K562 (cell line): ENCODE measurements at regions not wholly inside any gene's neighbourhood (a gene's known extent, or its start where the extent isn't known, plus 50 kb on each side); places are given as distances from the start of the nearest gene placed in this dataset.
A peak's percentile ranks its signal among the peaks of the same experiment; 100 is the strongest.

Experiments used
- ATAC-seq: fragments of 200-7000 bp; cut with Tn5 transposase; 3 replicates; pipeline ENCODE4 v1.9.1; 2020; ENCODE audit warnings: moderate library complexity
- BruUV-seq: library from RNA; stranded (reverse); fragments of 400-500 nt; replicated peaks from 2 replicates; lab custom pipeline; 2021; lab: Mats Ljungman, UMichigan
- CTCF ChIA-PET: fragments of 300-600 bp; formaldehyde crosslinking; extraction: SDS; loops from one replicate; lab custom pipeline; 2021; ENCODE audit warnings: low intra/inter-chr PET ratio; lab: Yijun Ruan, JAX
- POLR2A ChIA-PET: fragments of 300-600, 350-650 bp; sonication (Branson Sonifier 250); formaldehyde crosslinking; extraction: SDS; loops from one replicate; lab custom pipeline; 2021; ENCODE audit warnings: antibody characterized with exemption, inconsistent platforms; lab: Yijun Ruan, JAX
- DNase-seq, 4 experiments: peaks; one replicate each; pipeline versions ENCODE4 v3.0.0 to v3.0.0-alpha.2; 2011 to 2018; ENCODE audit warnings: low spot score in 3 of 4, mixed read lengths in 3 of 4; ENCODE audit errors: extremely low read depth in 1 of 4
- FAIRE-seq: peaks from 2 replicates; lab custom pipeline; 2011; peaks lifted over from hg19 to GRCh38; lab: Jason Lieb, UNC
- H2AFZ ChIP-seq: 2 replicates; pipeline ENCODE4 v1.6.0; 2011; ENCODE audit warnings: low read depth, low read length, control low read depth, inconsistent platforms
- H3K27ac ChIP-seq: fragments of 200-600 bp; 3 replicates; pipeline ENCODE4 v1.8.0; 2011; ENCODE audit warnings: low read depth, mild to moderate bottlenecking, control low read depth, inconsistent platforms, low read length, moderate library complexity, mixed read lengths; ENCODE audit errors: extremely low read depth
- H3K27me3 ChIP-seq, 2 experiments: fragments of 300-600 bp in 1 of 2; 2 replicates in 1 of 2; 3 replicates in 1 of 2; pipeline versions ENCODE4 v1.6.0 to v1.8.0; 2011; ENCODE audit warnings: inconsistent platforms in 2 of 2, low read length in 2 of 2, mild to moderate bottlenecking in 1 of 2, mixed read lengths in 1 of 2, moderate library complexity in 1 of 2; ENCODE audit not compliant: control insufficient read depth in 2 of 2, insufficient read depth in 2 of 2
- H3K36me3 ChIP-seq: fragments of 300-600 bp; 3 replicates; pipeline ENCODE4 v1.8.0; 2011; ENCODE audit warnings: mild to moderate bottlenecking, low read length, inconsistent platforms; ENCODE audit not compliant: control insufficient read depth, insufficient read depth
- H3K4me1 ChIP-seq, 2 experiments: fragments of 200-600 bp in 1 of 2; replicated peaks in 1 of 2; 2 replicates in 1 of 2; 3 replicates in 1 of 2; pipeline versions ENCODE4 v1.5.1 to v1.8.0; 2011; ENCODE audit warnings: inconsistent platforms in 2 of 2, low read length in 2 of 2, mild to moderate bottlenecking in 1 of 2, mixed read lengths in 1 of 2, moderate library complexity in 1 of 2; ENCODE audit not compliant: control insufficient read depth in 2 of 2, insufficient read depth in 2 of 2
- H3K4me2 ChIP-seq: 2 replicates; pipeline ENCODE4 v1.6.1; 2011; ENCODE audit warnings: low read length, control low read depth, inconsistent platforms, mixed read lengths; ENCODE audit not compliant: insufficient read depth
- H3K4me3 ChIP-seq: fragments of 200-600 bp; sonication (generic), shearing (Covaris generic); 2 replicates; pipeline ENCODE4 v1.5.1; 2016; ENCODE audit warnings: control low read depth, inconsistent platforms
- H3K79me2 ChIP-seq: fragments of 200-600 bp; 3 replicates; pipeline ENCODE4 v1.8.0; 2011; ENCODE audit warnings: low read length, inconsistent platforms; ENCODE audit not compliant: control insufficient read depth, insufficient read depth
- H3K9ac ChIP-seq, 2 experiments: 2 replicates each; pipeline versions ENCODE4 v1.6.0 to v1.6.1; 2011; ENCODE audit warnings: low read depth in 2 of 2, low read length in 2 of 2, control low read depth in 1 of 2, inconsistent platforms in 1 of 2, mild to moderate bottlenecking in 1 of 2, mixed read lengths in 1 of 2; ENCODE audit not compliant: insufficient read depth in 1 of 2
- H3K9me1 ChIP-seq: one replicate; pipeline ENCODE4 v1.6.0; 2011; ENCODE audit warnings: inconsistent platforms, mild to moderate bottlenecking, low read length, moderate library complexity; ENCODE audit not compliant: control insufficient read depth, insufficient read depth
- H3K9me3 ChIP-seq: replicated peaks from 2 replicates; pipeline ENCODE4 v1.5.1; 2011; ENCODE audit warnings: low read depth, low read length, inconsistent platforms; ENCODE audit not compliant: control insufficient read depth, insufficient read depth
- H4K20me1 ChIP-seq: replicated peaks from 2 replicates; pipeline ENCODE4 v1.6.1; 2011; ENCODE audit warnings: low read length, inconsistent platforms, mixed read lengths; ENCODE audit not compliant: control insufficient read depth, insufficient read depth
- EGR1 ChIP-seq: fragments of 450-650 bp; conservative IDR thresholded peaks from 2 replicates; pipeline ENCODE4 v1.6.1; 2017; ENCODE audit warnings: mild to moderate bottlenecking
- FOXJ2 ChIP-seq: fragments of 200-800 bp; sonication (Bioruptor generic); IDR thresholded peaks from 2 replicates; pipeline ENCODE4 v1.6.1; 2016; ENCODE audit warnings: missing genetic modification characterization, missing compliant biosample characterization
- HMBOX1 ChIP-seq: sonication (generic); IDR thresholded peaks from 2 replicates; pipeline ENCODE4 v1.6.1; 2016
- MLX ChIP-seq, 2 experiments: fragments of 450-650 bp in 1 of 2; sonication (generic) in 1 of 2; formaldehyde crosslinking; conservative IDR thresholded peaks; 2 replicates each; pipeline versions ENCODE4 v1.4.0 to v1.8.1; 2020 to 2022; ENCODE audit warnings: mild to moderate bottlenecking in 1 of 2, missing genetic modification reagents in 1 of 2
- MYC ChIP-seq, 2 experiments: fragments of 250-450 bp in 1 of 2; sonication (Bioruptor Pico) in 1 of 2; IDR thresholded peaks; 2 replicates each; pipeline versions ENCODE4 v1.5.1 to v1.6.1; 2012 to 2021; ENCODE audit warnings: low read depth in 2 of 2, borderline replicate concordance in 1 of 2, improper control_type of control experiment in 1 of 2, low read length in 1 of 2, mild to moderate bottlenecking in 1 of 2, moderate library complexity in 1 of 2
- MYNN ChIP-seq, 2 experiments: sonication (generic); formaldehyde crosslinking in 1 of 2; IDR thresholded peaks; 2 replicates each; pipeline versions ENCODE4 v1.5.0 to v1.6.1; 2016 to 2020; ENCODE audit warnings: antibody characterized with exemption in 1 of 2, missing genetic modification reagents in 1 of 2
- PBX2 ChIP-seq, 2 experiments: IDR thresholded peaks in 1 of 2; conservative IDR thresholded peaks in 1 of 2; 2 replicates each; pipeline ENCODE4 v1.6.1; 2016; ENCODE audit warnings: low read depth in 2 of 2, mild to moderate bottlenecking in 1 of 2, missing compliant biosample characterization in 1 of 2, missing genetic modification characterization in 1 of 2, moderate library complexity in 1 of 2
- POLR3G ChIP-seq: IDR thresholded peaks from 2 replicates; pipeline ENCODE4 v1.6.1; 2011; ENCODE audit not compliant: insufficient read length, insufficient replicate concordance; ENCODE audit errors: extremely low read depth
- RCOR1 ChIP-seq, 2 experiments: IDR thresholded peaks; 2 replicates each; pipeline ENCODE4 v1.6.1; 2012; ENCODE audit warnings: low read depth in 2 of 2, low read length in 2 of 2, borderline replicate concordance in 1 of 2, improper control_type of control experiment in 1 of 2
- TAF9B ChIP-seq: fragments of 450-650 bp; IDR thresholded peaks from 2 replicates; pipeline ENCODE4 v1.6.1; 2018; ENCODE audit warnings: mild to moderate bottlenecking; ENCODE audit not compliant: partially characterized antibody
- TEAD2 ChIP-seq: fragments of 450-650 bp; IDR thresholded peaks from 2 replicates; pipeline ENCODE4 v1.6.1; 2016; ENCODE audit warnings: missing genetic modification characterization, control low read depth, missing compliant biosample characterization
- ZNF124 ChIP-seq: sonication (generic); formaldehyde crosslinking; IDR thresholded peaks from 2 replicates; pipeline ENCODE4 v1.8.1; 2022; ENCODE audit warnings: missing genetic modification reagents
- ZNF239 ChIP-seq: fragments of 250-450 bp; sonication (Bioruptor Pico); IDR thresholded peaks from 2 replicates; pipeline ENCODE4 v1.4.0; 2020; ENCODE audit warnings: mild to moderate bottlenecking
- ZNF263 ChIP-seq: sonication (generic); formaldehyde crosslinking; IDR thresholded peaks from 2 replicates; pipeline ENCODE4 v1.8.0; 2022; ENCODE audit warnings: mild to moderate bottlenecking, missing genetic modification reagents, borderline replicate concordance
- WGBS: fragments of 100-300 bp; shearing (Covaris generic); methylation state at CpG from one replicate; pipeline ENCODE4 v1.1.6; 2016; ENCODE audit warnings: low coverage, mixed read lengths; ENCODE audit not compliant: insufficient coverage; ENCODE audit errors: missing lambda C conversion rate; 5-methylcytosine and 5-hydroxymethylcytosine counted together
- in situ Hi-C: fragments of 300-500 bp; cut with MboI; formaldehyde crosslinking; loops from 4 replicates; pipeline ENCODE4 v1.15.0; 2018; ENCODE audit warnings: inconsistent platforms, mixed read lengths
- intact Hi-C: fragments of 100-400 bp; cut with micrococcal nuclease; formaldehyde crosslinking; loops from 2 replicates; pipeline ENCODE4 v1.14.2; 2022

- TF ChIP-seq TEAD2 (tag) (no peak), PBX2 (CRISPR knock-in tag; IDR thresholded peaks at IDR 0.05; ENCODE audit: low read depth) (no peak), PBX2 (tag; conservative IDR thresholded peaks at IDR 0.05; ENCODE audit: low read depth) (0 out of 2 replicates have a peak, but pooled peaks have one; percentile 11), ZNF239 (CRISPR knock-in tag) (0 out of 2 replicates have a peak, but pooled peaks have one; percentile 30)
- TF ChIP-seq, all 486 proteins: peak for 41
Observed at GRCh38 chr6:137799950-137800568, 67.0 kb upstream of the TNFAIP3 start (continued).

- H2AFZ ChIP-seq: no peak overlapping the region; the same call in 1 of the 2 replicates
- POLR2A ChIA-PET: interaction anchor here (1.2 to 1.3 kb wide), 2 partner anchors 11 to 62 kb away, joined by 5 to 7 read pairs; no protein-coding TSS in a partner anchor
- no peaks in the 10 kb centered on the region for H4K20me1 ChIP-seq
- in situ Hi-C loops: loop anchor here (10.0 kb wide), 1 partner anchor 144 kb away; no protein-coding TSS in a partner anchor
- 0 out of 2 replicates have a peak, but pooled peaks cover 2% of the 10 kb centered on the region for H3K9me3 ChIP-seq
- BruUV-seq: no TSS peak
- intact Hi-C loops: loop anchor here (1.0 kb wide), 5 partner anchors 67 to 175 kb away; partner anchors contain the start of gene TNFAIP3
- H3K4me1 ChIP-seq: no peaks in the 10 kb centered on the region; a peak in 4 of 5 replicates
- no peaks in the 10 kb centered on the region for H3K79me2 ChIP-seq
- ATAC-seq: no peak
- no peak overlapping the region for H3K9ac ChIP-seq
- no peaks in the 10 kb centered on the region for H3K36me3 ChIP-seq
- DNase-seq: no peak
- no peak overlapping the region for H3K4me3 ChIP-seq
- WGBS: 63% methylated on average over 2 of the region's 2 CpGs
- H3K9me1 ChIP-seq: no peaks in the 10 kb centered on the region
- CTCF ChIA-PET: interaction anchor here (1.1 to 1.8 kb wide), 3 partner anchors 66 to 144 kb away, joined by 4 to 12 read pairs (median 8); partner anchors contain the start of gene TNFAIP3
- H3K27ac ChIP-seq: no peak overlapping the region
- no peak overlapping the region for H3K4me2 ChIP-seq
- no peaks in the 10 kb centered on the region for H3K27me3 ChIP-seq
- no peak for FAIRE-seq
- TF ChIP-seq MYNN (IDR thresholded peaks at IDR 0.05) (no peak), MYNN (CRISPR knock-in tag; IDR thresholded peaks at IDR 0.05) (no peak), FOXJ2 (tag) (no peak), HMBOX1 (no peak), ZNF124 (CRISPR knock-in tag) (no peak), MYC (IDR thresholded peaks at IDR 0.05; ENCODE audit: low read depth, low read length) (no peak), MYC (CRISPR knock-in tag; IDR thresholded peaks at IDR 0.05; ENCODE audit: borderline replicate concordance, low read depth) (no peak), RCOR1 (IDR thresholded peaks at IDR 0.05; ENCODE audit: borderline replicate concordance in 1 of 2, low read depth in 2 of 2, low read length in 2 of 2) (no peak), EGR1 (no peak), MLX (CRISPR knock-in tag; conservative IDR thresholded peaks at IDR 0.05) (no peak), ZNF263 (CRISPR knock-in tag) (no peak), POLR3G (no peak), TAF9B (no peak)
Observed at GRCh38 chr6:137800762-137801161, 66.3 kb upstream of the TNFAIP3 start.
